Esophagus (tissue), 2 donors: ENCODE measurements at regions not wholly inside any gene's neighbourhood (a gene's known extent, or its start where the extent isn't known, plus 50 kb on each side); places are given as distances from the start of the nearest gene placed in this dataset.

Experiments used
- H3K27ac ChIP-seq, 2 donors: one replicate each; pipeline ENCODE4 v1.5.1; 2013; ENCODE audit warnings: low read depth in 2 of 2, mild to moderate bottlenecking in 2 of 2, inconsistent platforms in 1 of 2, low read length in 1 of 2, moderate library complexity in 1 of 2
- H3K27me3 ChIP-seq, 2 donors: one replicate each; pipeline ENCODE4 v1.6.1; 2013; ENCODE audit warnings: low read length in 2 of 2, control low read depth in 1 of 2, mild to moderate bottlenecking in 1 of 2; ENCODE audit not compliant: insufficient read depth in 2 of 2, control insufficient read depth in 1 of 2
- H3K36me3 ChIP-seq, 2 donors: one replicate each; pipeline ENCODE4 v1.6.1; 2013; ENCODE audit warnings: low read length in 1 of 2; ENCODE audit not compliant: control insufficient read depth in 2 of 2, insufficient read depth in 2 of 2
- H3K4me1 ChIP-seq, 2 donors: one replicate each; pipeline ENCODE4 v1.6.1; 2013; ENCODE audit warnings: low read length in 1 of 2; ENCODE audit not compliant: control insufficient read depth in 2 of 2, insufficient read depth in 2 of 2
- H3K4me3 ChIP-seq, 2 donors: one replicate each; pipeline ENCODE4 v1.5.1; 2013; ENCODE audit warnings: low read length in 2 of 2, mild to moderate bottlenecking in 2 of 2, low read depth in 1 of 2, moderate library complexity in 1 of 2
- H3K9me3 ChIP-seq, 2 donors: one replicate each; pipeline ENCODE4 v1.6.1; 2013; ENCODE audit warnings: mild to moderate bottlenecking in 2 of 2, low read depth in 1 of 2, low read length in 1 of 2, moderate library complexity in 1 of 2; ENCODE audit not compliant: control insufficient read depth in 2 of 2, insufficient read depth in 1 of 2
- WGBS, 2 donors: extraction: QIAGEN DNeasy Blood & Tissue Kit; methylation state at CpG; one replicate each; pipeline ENCODE4 v1.1.7; 2013; 5-methylcytosine and 5-hydroxymethylcytosine counted together
- donor health status: healthy with polysubstance abuse.
- donor health status: Bipolar disorder and iron deficiency.

DNA sequence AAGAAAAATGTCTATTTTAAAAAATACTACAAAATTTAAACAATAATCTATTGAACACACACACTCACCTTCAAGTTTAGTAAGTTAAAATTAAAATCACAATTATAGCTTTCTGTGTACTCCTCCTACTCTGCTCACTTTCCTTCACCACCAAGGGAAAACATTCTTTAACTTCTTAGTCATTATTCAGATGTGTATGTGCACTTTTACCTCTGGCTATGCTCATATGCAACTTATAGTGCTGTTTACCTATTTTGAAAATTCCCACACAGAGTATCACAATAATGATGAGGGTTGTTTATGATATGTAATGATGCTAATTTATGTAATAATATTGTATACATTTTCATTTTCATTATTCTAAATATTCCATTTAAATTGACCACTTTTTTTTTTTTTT lies 661.4 kb downstream of the MRPL39 start:
- no peaks in the 10 kb centered on the region for H3K4me1 ChIP-seq
- H3K9me3 ChIP-seq, result no peaks in the 10 kb centered on the region
- no peaks in the 10 kb centered on the region for H3K36me3 ChIP-seq
- no peaks in the 10 kb centered on the region for H3K27me3 ChIP-seq
- no peak overlapping the region for H3K4me3 ChIP-seq
- H3K27ac ChIP-seq, result no peak overlapping the region

DNA sequence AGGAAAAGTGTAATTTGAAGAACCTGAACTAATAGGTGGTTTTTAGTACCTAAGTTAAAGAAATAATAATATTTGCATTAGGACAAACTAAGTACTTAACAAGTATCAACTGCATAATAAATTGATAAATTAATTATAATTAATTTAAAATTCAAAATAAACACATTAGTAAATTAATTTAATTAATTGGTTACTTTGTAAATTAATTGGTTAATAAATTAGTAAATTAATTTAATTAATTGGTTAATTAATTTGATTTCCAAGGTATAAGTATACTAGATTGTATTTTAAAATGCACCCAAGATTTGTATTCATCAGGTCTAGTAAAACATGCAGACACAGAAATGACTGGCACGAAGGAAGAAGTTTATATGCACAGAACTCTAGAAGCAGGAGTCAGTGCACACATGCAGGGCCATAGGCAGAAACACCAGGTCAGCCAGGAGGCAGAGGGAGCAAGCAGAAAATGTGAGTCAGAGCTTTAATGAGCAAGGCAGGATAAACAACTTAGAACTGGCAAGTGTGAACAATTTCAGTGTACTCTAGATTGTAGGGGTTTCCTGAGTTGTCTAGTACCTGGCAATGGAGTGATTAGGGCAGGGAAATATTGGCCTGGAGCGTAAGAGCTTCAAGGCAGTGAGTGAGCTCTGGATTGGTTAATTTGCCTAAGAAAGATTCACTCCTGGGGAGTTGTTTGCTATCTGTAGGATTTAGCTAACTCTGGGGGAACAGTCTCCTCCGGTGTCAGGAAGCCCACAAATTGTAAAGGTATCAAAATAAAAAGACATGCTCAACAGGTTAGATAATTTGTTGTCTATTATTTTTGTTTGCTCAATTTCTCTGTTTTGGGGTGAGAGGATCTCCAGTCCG lies 665.7 kb downstream of the MRPL39 start:
- Histone ChIP-seq H3K27me3 (no peaks in the 10 kb centered on the region), H3K4me3 (no peak overlapping the region), H3K9me3 (no peaks in the 10 kb centered on the region), H3K36me3 (no peaks in the 10 kb centered on the region), H3K27ac (no peak overlapping the region), H3K4me1 (no peaks in the 10 kb centered on the region)
- WGBS, 2 donors, result 39 to 43% methylated on average over 4 of the region's 4 CpGs

DNA sequence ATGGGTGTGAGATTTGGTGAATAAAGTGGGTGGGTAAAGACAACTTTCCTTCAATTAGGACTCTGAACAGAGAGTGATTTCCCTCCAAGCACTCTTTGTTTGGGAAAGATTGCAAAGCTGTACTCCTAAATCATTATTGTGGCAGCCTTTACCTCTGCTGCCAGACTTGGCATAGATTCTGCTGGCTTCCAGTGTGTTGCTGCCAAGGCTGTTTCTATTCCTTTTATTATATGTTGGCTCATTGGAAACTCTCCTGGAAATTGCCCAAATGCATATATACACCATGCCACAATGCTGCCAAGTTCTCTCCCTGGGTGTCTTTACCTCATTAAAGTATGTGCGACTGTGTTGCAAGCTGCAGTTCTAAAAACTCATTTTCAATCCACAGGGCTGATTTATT lies 668.0 kb downstream of the MRPL39 start:
- Histone ChIP-seq H3K4me1 (no peaks in the 10 kb centered on the region), H3K27ac (peak overlapping the region in 1 of 2 donors; percentile 28), H3K36me3 (no peaks in the 10 kb centered on the region), H3K9me3 (no peaks in the 10 kb centered on the region), H3K4me3 (no peak overlapping the region), H3K27me3 (no peaks in the 10 kb centered on the region)
- WGBS, 2 donors, result 47 to 54% methylated on average over 1 of the region's 1 CpG

DNA sequence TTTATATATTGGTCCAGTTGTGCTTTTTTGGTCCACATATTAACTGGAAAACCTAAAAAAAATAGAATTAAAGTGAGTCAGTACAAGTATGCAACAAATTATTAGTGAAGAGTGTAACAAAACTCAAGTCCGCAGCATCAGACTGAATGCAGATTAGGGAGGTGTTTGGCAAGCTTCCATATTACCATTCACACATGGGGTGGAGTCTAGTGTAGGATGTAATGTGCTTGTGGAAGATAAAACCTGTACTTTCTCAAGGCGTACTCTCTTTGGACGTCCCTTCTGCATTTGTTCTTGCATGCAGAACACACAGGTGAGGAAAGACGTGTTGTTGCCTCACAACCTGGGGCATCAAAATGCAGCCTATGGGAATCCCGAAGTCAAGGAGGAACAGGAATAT lies 668.7 kb downstream of the MRPL39 start:
- Histone ChIP-seq H3K4me1 (no peaks in the 10 kb centered on the region), H3K36me3 (no peaks in the 10 kb centered on the region), H3K9me3 (no peaks in the 10 kb centered on the region), H3K4me3 (no peak overlapping the region), H3K27me3 (no peaks in the 10 kb centered on the region), H3K27ac (no peak overlapping the region)
- WGBS, 2 donors, result 62% methylated on average over 5 of the region's 5 CpGs

DNA sequence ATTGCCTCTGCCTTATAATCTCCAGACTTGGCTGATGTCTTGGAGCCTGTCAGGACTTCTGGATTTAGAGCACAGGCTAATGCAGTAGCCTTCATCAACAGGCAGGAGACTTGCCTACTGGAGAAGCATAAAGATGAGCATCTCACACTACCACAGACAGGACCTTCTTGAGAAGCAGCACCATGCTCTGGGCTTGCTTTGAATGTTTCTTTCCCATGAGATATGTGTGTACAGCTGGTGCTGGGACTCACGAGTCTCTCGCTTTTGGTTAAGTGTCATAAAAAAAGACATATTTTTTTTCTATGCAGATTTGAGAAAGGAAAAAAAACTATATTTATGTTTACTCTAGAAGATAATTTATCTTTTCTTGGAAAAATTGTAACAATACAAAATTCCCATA lies 671.3 kb downstream of the MRPL39 start:
- 68 to 79% methylated on average over 2 of the region's 2 CpGs for WGBS, 2 donors
- Histone ChIP-seq H3K36me3 (no peaks in the 10 kb centered on the region), H3K27ac (no peak overlapping the region), H3K4me1 (no peaks in the 10 kb centered on the region), H3K27me3 (no peaks in the 10 kb centered on the region), H3K4me3 (no peak overlapping the region), H3K9me3 (no peaks in the 10 kb centered on the region)

DNA sequence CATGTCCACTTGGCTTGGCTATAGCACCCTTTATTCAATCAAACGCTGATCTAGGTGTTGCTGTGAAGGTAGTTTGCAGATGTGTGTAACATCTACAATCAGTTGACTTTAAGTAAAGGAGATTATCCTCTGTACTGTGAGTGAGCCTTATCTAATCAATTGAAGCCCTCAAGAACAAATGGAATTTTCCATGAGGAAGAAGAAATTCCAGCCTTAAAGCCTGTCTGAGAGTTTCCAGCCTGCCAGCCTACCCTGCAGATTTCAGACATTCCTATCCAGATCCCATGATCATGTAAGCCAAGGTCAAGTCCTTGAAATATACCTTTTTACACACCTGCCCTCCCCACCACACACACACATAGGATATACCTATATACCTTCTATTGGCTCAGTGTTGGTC lies 696.7 kb downstream of the MRPL39 start:
- 66 to 85% methylated on average over 1 of the region's 1 CpG for WGBS, 2 donors
- no peak overlapping the region for H3K4me3 ChIP-seq
- no peak overlapping the region for H3K27ac ChIP-seq
- no peaks in the 10 kb centered on the region for H3K27me3 ChIP-seq
- H3K4me1 ChIP-seq, result no peaks in the 10 kb centered on the region
- H3K9me3 ChIP-seq, result no peaks in the 10 kb centered on the region
- no peaks in the 10 kb centered on the region for H3K36me3 ChIP-seq

DNA sequence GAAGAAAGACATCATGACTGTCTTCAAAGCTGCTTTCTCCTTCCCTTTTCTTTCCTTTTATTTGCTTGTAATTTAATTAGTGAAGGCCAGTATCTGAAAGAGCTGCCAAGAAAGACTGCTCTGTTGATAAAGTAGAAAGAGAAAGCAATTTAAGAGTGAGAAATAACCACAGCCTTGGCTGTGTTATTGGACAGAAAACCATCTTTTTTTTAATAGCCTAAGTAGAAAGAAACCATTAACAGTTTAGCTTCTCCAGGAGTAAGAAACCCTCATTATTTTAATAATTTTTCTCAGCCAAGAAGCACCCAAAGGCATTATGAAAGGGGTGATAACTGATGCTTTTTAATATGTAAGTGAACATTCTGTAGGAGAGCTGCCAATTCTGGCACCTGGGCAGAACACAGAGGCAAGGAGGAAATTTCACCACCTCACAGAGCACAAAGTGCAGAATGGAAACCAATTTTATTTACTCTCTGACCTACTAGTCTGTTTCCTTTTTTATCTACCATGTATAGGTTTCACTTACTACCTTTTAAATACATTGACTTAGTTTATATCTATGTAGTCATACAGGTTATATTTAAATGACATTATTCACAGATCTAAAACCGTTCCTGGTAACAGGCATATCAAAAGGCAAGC lies 703.2 kb downstream of the MRPL39 start:
- Histone ChIP-seq H3K27ac (no peak overlapping the region), H3K4me3 (no peak overlapping the region), H3K27me3 (no peaks in the 10 kb centered on the region), H3K9me3 (no peaks in the 10 kb centered on the region), H3K4me1 (no peaks in the 10 kb centered on the region), H3K36me3 (no peaks in the 10 kb centered on the region)
- WGBS, 2 donors, result 58 to 59% methylated on average over 1 of the region's 1 CpG

DNA sequence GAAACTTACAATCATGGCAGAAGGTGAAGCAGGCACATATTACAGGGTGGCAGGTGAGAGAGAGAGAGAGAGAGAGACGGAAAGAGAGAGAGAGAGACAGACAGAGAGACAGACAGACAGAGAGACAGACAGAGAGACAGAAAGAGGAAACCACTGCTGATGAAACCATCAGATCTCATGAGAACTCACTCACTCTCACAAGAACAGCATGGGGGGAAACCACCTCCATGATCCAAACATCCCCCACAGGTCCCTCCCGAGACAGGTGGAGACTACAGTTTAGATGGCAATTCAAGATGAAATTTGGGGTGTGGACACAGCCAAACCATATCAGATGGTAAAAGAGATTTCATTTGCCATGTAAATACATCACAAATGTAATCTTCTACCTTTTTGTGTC lies 708.1 kb downstream of the MRPL39 start:
- no peaks in the 10 kb centered on the region for H3K36me3 ChIP-seq
- 77 to 81% methylated on average over 2 of the region's 2 CpGs for WGBS, 2 donors
- H3K27ac ChIP-seq, result no peak overlapping the region
- no peaks in the 10 kb centered on the region for H3K9me3 ChIP-seq
- H3K4me1 ChIP-seq, result no peaks in the 10 kb centered on the region
- no peaks in the 10 kb centered on the region for H3K27me3 ChIP-seq
- H3K4me3 ChIP-seq, result no peak overlapping the region

DNA sequence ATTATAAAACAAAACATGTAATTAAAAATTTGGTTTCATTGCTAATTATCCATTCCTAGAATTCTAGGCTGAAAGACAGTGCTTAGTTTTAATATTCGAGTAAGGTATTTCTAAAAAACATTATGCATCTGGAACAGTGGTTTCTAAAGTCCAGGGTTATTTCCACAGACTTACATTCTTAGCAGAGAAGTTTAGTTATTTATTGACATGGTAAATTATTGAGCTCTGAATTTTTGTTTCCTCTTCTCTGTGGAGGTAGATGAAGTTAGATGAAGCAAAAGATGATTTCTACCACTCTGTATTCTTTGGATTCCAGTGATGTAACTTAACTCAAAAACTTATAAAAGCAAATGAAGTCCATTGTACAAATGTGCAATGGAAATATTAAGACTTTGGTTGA lies 709.4 kb downstream of the MRPL39 start:
- WGBS, 2 donors, result 65 to 88% methylated on average over 1 of the region's 1 CpG
- Histone ChIP-seq H3K36me3 (no peaks in the 10 kb centered on the region), H3K4me1 (no peaks in the 10 kb centered on the region), H3K4me3 (no peak overlapping the region), H3K9me3 (no peaks in the 10 kb centered on the region), H3K27me3 (no peaks in the 10 kb centered on the region), H3K27ac (no peak overlapping the region)

DNA sequence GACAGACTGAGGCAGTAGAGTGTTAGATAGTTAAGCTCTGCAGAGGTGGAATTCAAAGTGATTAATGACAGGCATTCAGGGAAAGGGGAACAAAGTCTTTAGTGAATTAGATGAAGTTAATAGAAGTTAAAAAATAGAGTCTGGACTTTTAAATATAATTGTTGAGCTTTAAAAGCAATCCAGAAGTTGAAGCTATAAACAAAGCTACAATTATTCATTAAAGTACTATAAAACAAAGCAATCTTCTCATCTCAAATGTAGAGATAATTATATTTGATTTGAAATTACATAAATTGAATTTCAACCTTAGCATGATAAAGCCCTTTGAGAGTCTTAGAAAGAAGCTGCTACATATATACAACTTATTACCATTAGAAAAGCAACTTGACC lies 710.6 kb downstream of the MRPL39 start:
- no peak overlapping the region for H3K4me3 ChIP-seq
- H3K4me1 ChIP-seq, result no peaks in the 10 kb centered on the region

More for the DNA sequence above, 710.6 kb downstream of the MRPL39 start:
- Histone ChIP-seq H3K9me3 (no peaks in the 10 kb centered on the region), H3K27me3 (no peaks in the 10 kb centered on the region), H3K36me3 (no peaks in the 10 kb centered on the region), H3K27ac (no peak overlapping the region)
